ENCODE measurements at regions not wholly inside any gene's neighbourhood (a gene's known extent, or its start where the extent isn't known, plus 50 kb on each side); places are given as distances from the start of the nearest gene placed in this dataset.
A peak's percentile ranks its signal among the peaks of the same experiment; 100 is the strongest.
"Not testable (repeated sequence)": the region's sequence is repeated elsewhere in the genome, so short reads cannot be mapped to it uniquely, and the experiment has no call there.

- DNase-seq: not testable (repeated sequence)
These were observed 109.4 kb upstream of the SGIP1 start for GRCh38 chr1:66424530-66424929.

DNA sequence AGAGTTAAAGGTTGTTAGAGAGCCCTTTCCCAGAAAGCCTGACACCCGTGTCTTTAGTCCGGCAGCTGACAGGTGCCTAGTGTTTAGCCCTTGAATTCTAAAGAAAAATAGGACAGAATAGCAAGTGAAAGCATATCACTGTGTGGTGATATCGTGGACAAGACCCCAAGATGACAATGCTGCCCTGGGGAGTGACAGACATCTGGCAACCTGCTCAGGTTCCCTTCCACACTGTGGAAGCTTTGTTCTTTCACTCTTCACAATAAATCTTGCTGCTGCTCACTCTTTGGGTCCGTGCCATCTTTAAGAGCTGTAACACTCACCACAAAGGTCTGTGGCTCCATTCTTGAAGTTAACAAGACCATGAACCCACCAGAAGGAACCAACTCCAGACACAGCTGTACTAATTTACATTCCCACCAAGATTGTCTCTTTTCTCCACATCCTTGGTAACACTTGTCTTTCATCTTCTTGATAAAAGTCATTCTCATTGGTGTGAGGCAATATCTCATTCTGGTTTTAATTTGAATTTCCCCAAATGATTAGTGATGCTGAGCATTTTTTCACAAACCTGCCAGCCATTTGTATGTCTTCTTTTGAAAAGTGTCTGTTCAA, 107.6 kb upstream of the SGIP1 start:
- no peak for DNase-seq

- DNase-seq: not testable (repeated sequence)
These were observed 103.1 kb upstream of the SGIP1 start for GRCh38 chr1:66430815-66431214.

- DNase-seq: no peak
These were observed 102.0 kb upstream of the SGIP1 start for GRCh38 chr1:66431999-66432398.

DNA sequence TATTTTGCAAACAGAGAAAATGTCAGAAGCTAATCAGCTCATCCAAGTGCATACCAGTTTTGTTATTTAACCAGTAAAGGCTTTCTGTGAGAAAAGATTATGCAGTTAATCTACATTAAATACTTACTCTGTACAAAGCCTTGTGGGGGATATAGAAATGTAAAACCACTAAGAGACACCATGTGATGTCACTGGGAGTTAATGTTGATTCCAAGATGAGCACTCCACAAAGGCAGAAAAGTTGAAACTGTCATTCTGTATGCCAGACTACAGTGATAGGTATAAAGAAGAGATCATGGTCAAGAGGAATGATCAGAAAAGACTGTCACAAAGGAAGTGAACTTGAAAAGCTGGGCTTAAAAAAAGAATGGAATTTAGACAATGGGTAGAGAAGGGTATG, 100.3 kb upstream of the SGIP1 start:
- DNase-seq: no peak

GRCh38 chr1:66434096-66434495, 99.9 kb upstream of the SGIP1 start:
- DNase-seq: no peak

DNA sequence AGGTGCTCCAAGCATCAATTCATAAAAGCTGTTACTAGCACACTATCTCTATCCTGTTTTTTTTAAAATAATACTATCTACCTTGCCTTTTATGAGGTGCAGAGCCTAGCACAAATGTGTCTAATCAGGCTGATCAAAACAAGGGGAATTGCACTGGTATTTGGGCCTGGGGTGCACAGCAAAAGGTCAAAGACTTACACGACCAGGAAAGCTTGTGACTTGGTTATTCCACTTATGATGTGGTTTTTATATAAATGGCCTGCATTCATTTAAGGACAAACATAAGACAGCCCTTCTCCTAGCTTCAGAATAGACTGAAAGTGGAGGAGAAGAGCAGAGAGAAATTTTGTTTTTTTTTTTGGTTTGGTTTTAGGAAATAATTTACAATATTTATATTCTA, 98.4 kb upstream of the SGIP1 start:
- DNase-seq: no peak

GRCh38 chr1:66436378-66437135, 97.4 kb upstream of the SGIP1 start:
- peak; percentile 75 for DNase-seq

GRCh38 chr1:66437136-66437401, 96.9 kb upstream of the SGIP1 start:
- DNase-seq: no peak

DNA sequence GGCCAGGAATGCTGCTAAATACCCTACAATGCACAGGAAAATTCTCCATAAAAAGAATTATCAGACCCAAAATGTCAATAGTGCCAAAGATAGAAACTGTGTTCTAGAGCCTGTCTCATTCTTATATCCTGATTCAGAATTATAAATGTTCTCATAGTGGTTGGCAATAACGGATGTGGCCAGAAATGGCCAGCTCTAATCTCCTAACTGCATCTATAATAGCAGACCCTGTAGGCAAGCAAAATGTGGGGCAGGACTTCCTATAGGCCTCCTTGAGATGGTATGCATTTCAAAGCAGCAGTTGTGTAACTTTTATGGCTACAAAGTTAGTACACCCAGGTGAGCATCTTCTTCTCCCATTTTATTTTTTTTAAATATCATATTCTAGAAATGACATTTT, 95.9 kb upstream of the SGIP1 start:
- no peak for DNase-seq

DNA sequence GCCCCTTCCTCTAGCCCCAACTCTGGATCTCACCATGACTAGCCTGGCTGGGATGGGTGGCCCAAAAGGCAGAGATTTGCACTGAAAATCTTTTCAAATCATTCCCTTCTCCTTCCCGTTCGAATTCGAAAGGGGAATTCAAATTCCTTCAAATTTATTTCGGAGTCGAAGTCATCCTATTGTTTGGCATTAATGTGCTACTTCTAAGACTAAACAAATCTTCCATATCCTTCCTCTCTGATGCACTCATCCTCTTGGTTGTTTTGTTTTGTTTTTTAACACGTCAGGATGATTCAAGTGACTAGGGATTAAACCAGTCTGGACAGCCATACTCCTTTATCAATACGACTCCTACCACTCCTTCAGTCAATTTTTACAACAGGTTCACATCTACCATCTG, 95.5 kb upstream of the SGIP1 start:
- peak; percentile 11 for DNase-seq

- DNase-seq: no peak
These were observed 94.8 kb upstream of the SGIP1 start for GRCh38 chr1:66439031-66439740.

DNA sequence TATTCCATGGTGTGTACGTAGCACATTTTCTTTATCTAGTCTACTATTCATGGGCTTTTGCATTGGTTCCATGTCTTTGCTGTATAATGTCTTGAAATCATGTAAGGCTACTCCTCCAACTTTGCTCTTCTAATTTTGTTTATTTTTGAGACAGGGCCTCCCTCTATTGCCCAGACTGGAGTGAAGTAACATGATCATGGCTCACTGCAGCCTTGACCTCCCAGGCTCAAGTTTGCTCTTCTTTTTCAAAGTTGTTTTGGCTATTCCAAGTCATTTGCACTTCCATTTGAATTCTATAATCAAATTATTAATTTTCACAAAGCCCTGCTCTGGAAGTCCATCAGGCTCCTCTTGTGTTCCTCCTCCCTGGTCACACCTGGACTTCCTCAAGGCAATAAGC, 90.2 kb upstream of the SGIP1 start:
- no peak for DNase-seq

DNA sequence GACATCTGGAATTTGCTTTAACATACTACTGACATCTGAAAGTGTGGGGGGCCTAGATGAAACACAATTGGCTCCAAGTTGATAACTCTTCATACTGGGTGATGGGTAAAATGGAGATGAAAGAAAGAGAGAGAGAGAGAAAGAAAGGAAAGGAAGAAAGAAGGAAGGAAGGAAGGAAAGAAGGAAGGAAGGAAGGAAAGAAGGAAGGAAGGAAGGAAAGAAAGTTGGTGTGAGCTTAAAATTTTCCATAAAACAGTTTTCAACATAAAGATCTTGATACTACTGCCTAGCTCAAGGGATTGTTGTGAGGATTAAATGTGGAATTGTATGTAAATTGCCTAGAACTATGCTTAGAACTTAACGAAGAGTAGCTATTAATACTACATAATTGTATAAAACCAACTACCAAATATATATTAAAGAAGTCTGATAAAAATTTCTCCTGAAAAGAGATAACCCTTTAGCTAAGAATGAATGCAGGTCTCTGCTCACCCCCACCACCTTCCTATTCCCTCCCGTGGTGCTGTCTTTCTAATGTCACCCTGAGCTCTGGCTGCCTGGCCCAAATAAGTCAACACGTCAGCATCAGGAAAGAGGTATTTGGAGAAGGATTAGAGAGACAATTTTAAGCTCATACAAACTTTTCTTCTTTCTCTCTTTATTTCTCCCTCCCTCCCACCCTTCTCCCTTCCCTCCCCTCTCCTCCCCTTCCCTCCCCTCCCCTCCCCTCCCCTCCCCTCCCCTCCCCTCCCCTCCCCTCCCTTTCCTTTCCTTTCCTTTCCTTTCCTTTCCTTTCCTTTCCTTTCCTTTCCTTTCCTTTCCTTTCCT, 89.3 kb upstream of the SGIP1 start:
- DNase-seq: no peak

DNA sequence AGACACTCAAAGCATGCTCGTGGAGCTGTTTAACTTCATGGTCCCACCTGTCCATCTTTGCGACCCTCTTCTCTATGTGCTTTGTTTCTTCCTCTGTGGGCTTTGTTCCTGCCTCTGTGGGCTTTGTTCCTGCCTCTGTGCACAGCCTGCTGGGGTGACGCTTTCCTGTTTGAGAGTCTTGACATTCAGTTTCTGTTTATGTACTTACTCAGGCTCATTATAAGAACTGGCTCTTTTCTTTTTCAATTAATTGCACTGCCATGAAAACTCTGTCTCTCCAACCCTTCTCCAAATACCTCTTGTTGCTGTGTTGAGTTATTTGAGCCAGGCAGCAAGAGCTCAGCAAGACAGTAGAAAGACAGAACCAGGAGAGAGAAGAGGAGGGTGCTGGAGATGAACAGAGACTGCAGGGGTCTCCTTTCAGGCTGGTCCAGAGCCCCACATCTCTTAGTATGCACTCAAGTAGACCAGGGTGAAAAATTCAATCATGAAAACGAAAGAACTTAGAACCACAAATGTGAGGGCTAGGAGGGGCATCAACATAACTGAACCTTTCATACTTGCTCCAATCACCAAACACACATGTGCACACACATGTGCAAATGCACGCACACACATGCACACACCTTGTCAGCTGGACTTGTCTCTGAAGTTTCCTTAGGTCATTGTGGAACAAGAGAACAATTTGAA, 88.3 kb upstream of the SGIP1 start:
- DNase-seq: peak; percentile 70

DNA sequence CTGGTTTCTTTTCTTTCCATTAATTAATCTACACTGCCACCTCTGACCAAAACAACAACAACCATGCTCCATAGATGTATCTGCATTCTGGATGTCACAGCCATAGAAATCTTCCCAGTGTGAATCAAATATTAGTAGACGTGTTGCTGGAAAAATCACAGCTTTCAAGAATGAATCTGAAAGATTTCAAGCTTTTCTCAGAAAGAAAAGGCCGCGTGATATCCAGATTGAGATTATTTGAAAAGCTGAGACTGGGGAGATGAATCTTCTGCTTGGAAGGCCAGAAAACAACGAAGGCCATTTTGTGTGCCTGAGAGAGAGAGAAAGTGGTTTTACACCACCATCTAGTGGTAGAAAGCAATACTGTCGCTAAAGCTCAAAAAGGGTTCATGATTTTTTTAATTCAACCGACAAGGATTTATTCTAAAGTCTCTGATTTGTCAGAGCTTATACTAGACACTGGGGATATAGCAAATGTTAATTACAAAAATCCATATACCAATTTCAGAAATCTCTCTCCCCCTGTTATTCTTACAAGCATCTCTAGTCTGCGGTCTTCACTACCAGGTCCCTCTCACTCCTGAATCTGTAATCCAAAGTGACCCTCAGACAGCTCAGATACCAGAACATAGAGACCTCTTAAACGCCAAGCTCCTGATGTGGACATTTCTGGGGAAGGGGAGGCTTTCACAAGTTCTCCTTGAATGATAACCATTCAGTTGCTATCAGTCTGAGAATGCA, 87.5 kb upstream of the SGIP1 start:
- peak; percentile 17 for DNase-seq

DNA sequence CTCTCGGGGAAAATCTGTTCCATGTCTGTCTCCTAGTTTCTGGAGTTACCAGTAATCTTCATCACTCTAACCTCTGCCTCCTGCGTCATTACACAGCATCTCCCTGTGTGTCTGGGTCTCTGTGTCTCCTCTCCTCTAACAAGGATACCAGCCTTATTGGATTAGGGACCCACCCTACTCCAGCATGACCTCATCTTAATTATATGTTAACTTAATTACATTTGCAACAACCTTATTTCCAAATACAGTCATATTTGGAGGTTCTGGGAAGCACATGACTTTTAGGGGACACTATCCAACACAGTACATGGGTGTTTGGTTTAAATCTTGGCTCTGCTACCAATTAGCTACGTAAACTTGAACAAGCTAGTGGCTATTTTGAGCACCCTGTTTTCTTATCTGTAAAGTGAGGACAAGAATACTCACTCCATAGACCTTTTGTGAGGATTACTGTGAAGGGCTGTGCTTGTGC, 83.9 kb upstream of the SGIP1 start:
- no peak for DNase-seq

DNA sequence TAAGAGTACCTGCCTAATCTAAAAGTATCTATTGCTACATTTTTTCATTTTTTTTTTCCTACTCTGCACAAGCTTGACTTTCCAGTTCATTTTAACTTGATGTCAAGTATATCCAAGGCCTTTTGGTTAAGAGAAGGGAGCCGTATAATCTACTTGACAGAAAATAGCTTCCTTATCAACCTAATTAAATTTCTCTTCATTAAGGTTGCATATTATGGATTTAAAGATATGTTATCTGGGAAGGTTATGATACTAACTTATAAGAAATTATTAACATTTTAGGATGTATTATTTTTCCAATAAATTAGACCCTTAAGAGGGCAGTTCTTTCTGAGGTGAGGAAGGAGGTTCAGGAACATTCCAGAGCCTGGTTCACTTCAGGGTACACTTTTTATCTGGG, 83.1 kb upstream of the SGIP1 start:
- DNase-seq: no peak

DNA sequence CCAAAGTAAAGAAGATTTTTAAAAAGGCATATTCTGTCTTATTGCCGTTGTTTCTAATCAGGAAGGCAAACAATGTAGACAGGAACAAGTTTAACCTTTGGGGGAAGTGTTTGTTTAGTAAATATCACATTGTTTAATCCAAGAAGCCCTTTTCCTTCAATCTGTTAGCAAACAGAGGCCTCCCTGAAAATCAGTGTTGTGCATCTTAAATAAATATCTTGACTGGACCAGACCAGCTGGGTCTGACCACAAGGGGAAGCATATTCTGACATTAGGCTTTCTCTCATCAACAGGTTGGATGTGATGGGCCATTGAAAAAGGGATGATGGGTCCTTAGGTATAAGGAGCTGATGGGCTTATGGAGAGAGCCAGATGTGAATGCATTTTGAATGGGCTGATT, 81.8 kb upstream of the SGIP1 start:
- DNase-seq: no peak

- no peak for DNase-seq
These were observed 81.0 kb upstream of the SGIP1 start for GRCh38 chr1:66452982-66453381.

DNA sequence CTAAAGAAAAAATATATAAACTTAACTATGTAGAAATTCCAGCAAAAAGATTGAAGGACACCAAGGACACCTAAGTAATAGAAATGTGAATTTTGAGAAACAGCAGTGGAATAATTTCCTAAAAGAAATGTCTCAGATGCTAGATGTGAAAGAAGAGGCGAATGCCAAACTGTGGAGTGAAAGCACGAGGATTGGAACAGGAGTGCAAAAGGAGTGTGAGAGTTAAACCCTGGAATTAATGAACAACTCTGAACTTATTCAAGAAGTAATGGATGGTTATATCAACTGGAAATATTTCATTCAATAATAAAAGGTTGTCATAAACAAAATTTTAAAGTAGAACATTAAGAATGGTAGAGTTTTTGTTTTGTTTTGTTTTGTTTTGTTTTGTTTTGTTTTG, 78.5 kb upstream of the SGIP1 start:
- no peak for DNase-seq

GRCh38 chr1:66460776-66461175, 73.2 kb upstream of the SGIP1 start:
- no peak for DNase-seq

Data from stimulated activated CD4-positive, alpha-beta T cell treated with anti-CD3 and anti-CD28 coated beads, Interleukin-15, amount 100 ng/mL, for 24 hours (primary cell).